IPS DF 6.9 (cell line): ENCODE measurements at regions not wholly inside any gene's neighbourhood (a gene's known extent, or its start where the extent isn't known, plus 50 kb on each side); places are given as distances from the start of the nearest gene placed in this dataset.

ENCODE experiments used
- DNase-seq: peaks from one replicate; pipeline ENCODE4 v3.0.0-alpha.2; 2013; ENCODE audit warnings: low read depth, low spot score
- H3K27ac ChIP-seq: one replicate; pipeline ENCODE4 v1.5.1; 2013; ENCODE audit warnings: low read length, control low read depth
- H3K27me3 ChIP-seq: 2 replicates; pipeline ENCODE4 v1.6.1; 2013; ENCODE audit warnings: mild to moderate bottlenecking, low read length; ENCODE audit not compliant: control insufficient read depth, insufficient read depth
- H3K36me3 ChIP-seq: 2 replicates; pipeline ENCODE4 v1.6.1; 2013; ENCODE audit warnings: low read length; ENCODE audit not compliant: control insufficient read depth, insufficient read depth
- H3K4me1 ChIP-seq: 2 replicates; pipeline ENCODE4 v1.6.1; 2013; ENCODE audit warnings: low read length; ENCODE audit not compliant: control insufficient read depth, insufficient read depth
- H3K4me3 ChIP-seq: 2 replicates; pipeline ENCODE4 v1.5.1; 2013; ENCODE audit warnings: mild to moderate bottlenecking, low read length
- H3K9me3 ChIP-seq: 2 replicates; pipeline ENCODE4 v1.6.1; 2013; ENCODE audit warnings: low read length, inconsistent platforms; ENCODE audit not compliant: control insufficient read depth, insufficient read depth
- WGBS: extraction: QIAGEN DNeasy Blood & Tissue Kit; methylation state at CpG from one replicate; pipeline ENCODE4 v1.1.7; 2013; ENCODE audit warnings: mixed read lengths, missing lambda C conversion rate; ENCODE audit not compliant: insufficient read length, insufficient coverage; 5-methylcytosine and 5-hydroxymethylcytosine counted together

DNA sequence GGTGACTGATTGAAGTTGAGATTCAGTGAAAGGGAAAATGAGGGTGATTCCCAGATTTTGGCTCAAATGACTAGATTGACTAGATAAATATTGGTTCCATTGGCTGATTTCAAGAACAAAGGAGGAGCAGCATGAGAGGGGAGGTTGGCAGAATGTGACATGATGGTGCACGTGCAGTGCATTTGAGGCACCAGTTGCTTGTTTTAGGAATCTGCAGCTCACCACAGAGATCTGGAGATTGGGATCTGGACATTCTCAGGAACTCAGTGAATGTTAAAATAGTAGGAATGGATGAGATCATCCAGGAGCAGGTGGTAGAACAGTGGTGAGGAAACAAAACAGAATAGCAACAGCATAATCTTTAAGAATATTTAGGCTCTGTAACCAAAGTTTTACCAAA lies 496.3 kb downstream of the DHX35 start:
- WGBS: no CpG with 5 or more reads among the region's 1 CpG
- no peaks in the 10 kb centered on the region for H3K27me3 ChIP-seq
- H3K9me3 ChIP-seq: no peaks in the 10 kb centered on the region
- 0 out of 2 replicates have a peak, but pooled peaks cover 2% of the 10 kb centered on the region for H3K4me1 ChIP-seq
- H3K4me3 ChIP-seq: no peak overlapping the region
- DNase-seq: no peak
- no peaks in the 10 kb centered on the region for H3K36me3 ChIP-seq
- H3K27ac ChIP-seq: no peak overlapping the region

DNA sequence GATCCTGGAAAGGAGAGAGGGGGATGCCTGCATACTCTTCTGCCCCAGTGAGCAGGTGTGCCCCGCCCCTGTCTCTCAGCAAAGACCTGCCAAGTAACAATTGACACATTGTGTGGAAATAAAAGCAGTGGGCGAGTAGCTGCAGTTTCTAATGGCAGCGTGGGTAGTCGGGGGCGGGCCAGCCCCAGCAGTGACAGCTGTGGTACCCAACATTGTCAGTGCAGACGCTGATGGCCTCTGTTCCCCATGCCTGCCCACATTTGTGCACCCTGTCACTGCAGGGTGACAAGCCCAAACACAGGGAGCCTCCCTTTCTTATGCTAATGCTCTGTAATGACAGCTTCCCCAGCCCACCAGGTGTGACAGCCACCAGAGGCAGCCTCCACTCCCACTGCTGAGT lies 491.7 kb downstream of the DHX35 start:
- WGBS: no CpG with 5 or more reads among the region's 6 CpGs
- no peaks in the 10 kb centered on the region for H3K36me3 ChIP-seq
- H3K27ac ChIP-seq: no peak overlapping the region
- no peaks in the 10 kb centered on the region for H3K9me3 ChIP-seq
- H3K27me3 ChIP-seq: no peaks in the 10 kb centered on the region
- DNase-seq: no peak
- H3K4me3 ChIP-seq: no peak overlapping the region
- 0 out of 2 replicates have a peak, but pooled peaks cover 2% of the 10 kb centered on the region for H3K4me1 ChIP-seq

GRCh38 chr20:39452583-39453340 lies 490.6 kb downstream of the DHX35 start:
- no peak overlapping the region for H3K4me3 ChIP-seq
- H3K27ac ChIP-seq: no peak overlapping the region
- no peaks in the 10 kb centered on the region for H3K9me3 ChIP-seq
- DNase-seq: no peak
- no peaks in the 10 kb centered on the region for H3K36me3 ChIP-seq
- 0 out of 2 replicates have a peak, but pooled peaks cover 2% of the 10 kb centered on the region for H3K4me1 ChIP-seq
- H3K27me3 ChIP-seq: no peaks in the 10 kb centered on the region
- WGBS: no CpG with 5 or more reads among the region's 8 CpGs

- DNase-seq: no peak
- no peaks in the 10 kb centered on the region for H3K36me3 ChIP-seq
- H3K9me3 ChIP-seq: no peaks in the 10 kb centered on the region
- no peak overlapping the region for H3K4me3 ChIP-seq
- no peaks in the 10 kb centered on the region for H3K27me3 ChIP-seq
- H3K4me1 ChIP-seq: 0 out of 2 replicates have a peak, but pooled peaks cover 2% of the 10 kb centered on the region
- no peak overlapping the region for H3K27ac ChIP-seq
Observed at GRCh38 chr20:39451386-39451785, 489.2 kb downstream of the DHX35 start.

GRCh38 chr20:39446397-39446796 lies 484.3 kb downstream of the DHX35 start:
- no peak overlapping the region for H3K27ac ChIP-seq
- H3K9me3 ChIP-seq: no peaks in the 10 kb centered on the region
- no peaks in the 10 kb centered on the region for H3K27me3 ChIP-seq
- H3K36me3 ChIP-seq: no peaks in the 10 kb centered on the region
- WGBS: no CpG with 5 or more reads among the region's 2 CpGs
- no peak for DNase-seq
- H3K4me1 ChIP-seq: no peaks in the 10 kb centered on the region
- H3K4me3 ChIP-seq: no peak overlapping the region

DNA sequence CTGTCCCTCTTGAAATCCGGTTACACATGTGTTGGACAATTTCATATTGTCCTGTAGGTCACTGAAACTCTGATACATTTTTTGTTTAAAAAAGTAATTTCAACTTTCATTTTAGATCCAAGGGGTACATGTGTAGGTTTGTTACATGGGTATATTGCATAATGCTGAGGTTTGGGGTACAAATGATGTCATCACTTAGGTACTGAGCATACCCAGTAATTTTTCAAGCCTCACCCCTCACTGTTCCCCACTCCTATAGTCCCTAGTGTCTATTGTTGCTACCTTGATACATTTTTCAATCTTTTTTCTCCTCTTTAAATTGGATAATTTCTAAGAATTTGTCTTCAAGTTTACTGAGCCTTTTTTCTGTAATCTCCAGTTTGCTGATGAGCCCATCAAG lies 483.0 kb downstream of the DHX35 start:
- no CpG with 5 or more reads among the region's 1 CpG for WGBS
- Histone ChIP-seq H3K4me1 (no peaks in the 10 kb centered on the region), H3K27me3 (no peaks in the 10 kb centered on the region), H3K9me3 (no peaks in the 10 kb centered on the region), H3K36me3 (no peaks in the 10 kb centered on the region), H3K4me3 (no peak overlapping the region), H3K27ac (no peak overlapping the region)
- DNase-seq: no peak

DNA sequence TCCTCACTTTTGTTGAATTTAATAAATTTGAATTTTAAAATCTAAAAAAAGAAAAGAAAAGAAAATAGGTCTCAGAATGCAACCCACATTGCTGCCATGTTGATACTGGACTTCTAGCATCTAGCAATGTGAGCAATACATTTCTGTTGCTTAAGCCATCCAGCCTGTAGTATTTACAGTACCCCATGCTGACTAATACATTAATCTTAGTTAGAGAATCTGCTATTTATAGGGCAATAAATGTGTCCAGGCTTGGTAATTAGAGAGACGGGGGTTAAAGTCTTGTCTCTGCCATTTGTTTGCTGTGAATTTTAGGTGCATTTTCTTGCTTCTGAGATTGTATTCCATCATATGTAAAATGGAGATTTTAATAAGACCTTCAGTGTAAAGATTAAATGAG lies 471.3 kb downstream of the DHX35 start:
- Histone ChIP-seq H3K4me1 (no peaks in the 10 kb centered on the region), H3K4me3 (no peak overlapping the region), H3K27me3 (no peaks in the 10 kb centered on the region), H3K27ac (no peak overlapping the region), H3K9me3 (no peaks in the 10 kb centered on the region), H3K36me3 (no peaks in the 10 kb centered on the region)
- no CpG with 5 or more reads among the region's 1 CpG for WGBS
- no peak for DNase-seq

DNA sequence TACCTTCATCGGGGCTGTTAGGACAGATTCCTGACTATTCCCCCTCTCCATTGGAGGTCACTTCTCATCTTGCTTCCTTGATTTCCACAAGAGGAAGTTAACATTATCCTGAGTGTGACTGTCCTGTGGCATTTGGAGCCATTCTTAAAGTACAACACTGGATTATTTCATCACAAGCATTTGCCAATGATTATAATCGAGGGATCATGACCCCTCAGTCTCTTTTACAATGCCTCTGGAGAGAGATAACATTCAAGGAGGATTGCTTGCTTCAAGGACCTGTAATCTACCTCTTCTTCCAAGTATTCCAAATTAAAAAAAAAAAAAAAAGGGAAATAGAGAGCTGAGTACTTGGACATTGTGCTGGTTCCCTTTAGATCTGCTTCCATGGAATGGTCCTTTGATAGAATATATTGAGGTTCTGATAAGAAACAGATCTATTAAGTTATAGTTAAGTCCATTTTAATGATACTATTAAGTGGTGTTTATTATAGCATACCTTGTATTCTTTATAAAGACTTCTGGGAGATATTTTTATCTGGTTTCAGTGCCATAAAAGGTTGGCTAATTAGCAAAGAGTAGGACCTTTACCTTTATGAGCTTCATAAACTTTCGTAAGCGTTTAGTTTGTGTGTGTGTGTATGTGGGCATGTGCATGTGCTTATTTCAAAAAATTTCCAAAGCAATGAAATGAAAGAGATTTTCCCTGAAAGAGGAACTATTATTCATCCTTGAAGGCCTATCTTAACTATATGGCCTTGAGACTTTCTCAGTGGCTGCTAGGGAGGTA lies 469.1 kb downstream of the DHX35 start:
- no peaks in the 10 kb centered on the region for H3K4me1 ChIP-seq
- no CpG with 5 or more reads among the region's 4 CpGs for WGBS
- H3K36me3 ChIP-seq: no peaks in the 10 kb centered on the region

GRCh38 chr20:39429726-39430125 lies 467.6 kb downstream of the DHX35 start:
- Histone ChIP-seq H3K27me3 (no peaks in the 10 kb centered on the region), H3K4me1 (no peaks in the 10 kb centered on the region), H3K4me3 (no peak overlapping the region), H3K36me3 (no peaks in the 10 kb centered on the region), H3K27ac (no peak overlapping the region), H3K9me3 (no peaks in the 10 kb centered on the region)
- no CpG with 5 or more reads among the region's 1 CpG for WGBS
- DNase-seq: peak; percentile 13

More for the DNA sequence above, 469.1 kb downstream of the DHX35 start:
- Histone ChIP-seq H3K27me3 (no peaks in the 10 kb centered on the region), H3K27ac (no peak overlapping the region), H3K9me3 (no peaks in the 10 kb centered on the region), H3K4me3 (no peak overlapping the region)
- DNase-seq: no peak

DNA sequence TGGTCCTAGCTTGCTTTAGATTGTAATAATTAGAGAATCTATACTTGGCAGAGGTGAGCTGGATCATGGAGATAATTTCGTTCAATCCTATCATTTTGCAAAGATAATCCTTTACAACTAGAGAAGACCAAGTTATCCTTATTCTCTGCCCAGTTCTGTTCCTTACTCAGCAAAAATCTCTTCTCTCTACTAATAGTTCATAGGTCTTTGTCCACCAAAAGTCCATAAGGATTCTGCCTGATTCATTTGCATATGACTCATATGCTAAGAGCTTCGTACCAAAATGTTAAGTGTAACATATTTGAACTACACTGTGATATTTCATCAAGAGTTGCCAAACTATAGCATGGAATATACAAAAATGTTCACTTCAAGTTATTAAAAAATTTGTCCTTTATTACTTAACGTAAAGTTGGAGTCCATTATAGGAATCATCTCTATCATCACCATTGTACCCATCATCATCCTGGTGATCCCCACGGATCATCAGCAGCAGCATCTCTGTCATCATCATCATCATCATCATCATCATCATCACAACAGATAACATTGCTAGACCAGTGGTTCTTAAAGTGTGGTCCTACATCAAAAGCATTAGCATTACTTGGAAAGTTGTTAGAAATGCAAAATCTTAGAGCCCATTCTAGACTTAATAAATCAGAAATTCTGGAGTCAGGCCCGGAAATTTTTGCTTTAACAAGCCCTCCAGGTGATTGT lies 463.0 kb downstream of the DHX35 start:
- H3K27me3 ChIP-seq: no peaks in the 10 kb centered on the region
- H3K4me1 ChIP-seq: no peaks in the 10 kb centered on the region
- DNase-seq: no peak
- H3K4me3 ChIP-seq: no peak overlapping the region
- H3K27ac ChIP-seq: no peak overlapping the region
- no CpG with 5 or more reads among the region's 5 CpGs for WGBS
- H3K36me3 ChIP-seq: no peaks in the 10 kb centered on the region
- no peaks in the 10 kb centered on the region for H3K9me3 ChIP-seq
